ENCODE measurements at regions not wholly inside any gene's neighbourhood (a gene's known extent, or its start where the extent isn't known, plus 50 kb on each side); places are given as distances from the start of the nearest gene placed in this dataset.
"Not testable (repeated sequence)": the region's sequence is repeated elsewhere in the genome, so short reads cannot be mapped to it uniquely, and the experiment has no call there.

GRCh38 chr10:38423634-38424033 is 329.5 kb downstream of the ZNF37A start:
- H3K9me3 Mint-ChIP-seq; H3K4me3 Mint-ChIP-seq; H3K27me3 Mint-ChIP-seq; H3K27me3 ChIP-seq (replicated peaks in 1 of 2; ENCODE audit: control insufficient read depth in 2 of 2, extremely low read depth in 1 of 2, insufficient read depth in 2 of 2, low read length in 1 of 2); H3K4me1 Mint-ChIP-seq; H3K27ac ChIP-seq (ENCODE audit: low read length); DNase-seq; H3K4me1 ChIP-seq (ENCODE audit: control insufficient read depth in 1 of 2, extremely low read depth in 1 of 2, insufficient read depth in 2 of 2, low read length in 2 of 2); H3K36me3 ChIP-seq (ENCODE audit: control insufficient read depth in 2 of 2, extremely low read depth in 1 of 2, insufficient read depth in 1 of 2, low read length in 1 of 2); POLR2A ChIA-PET; H3K9me3 ChIP-seq; H3K27ac Mint-ChIP-seq; CTCF ChIA-PET; H3K4me3 ChIP-seq (ENCODE audit: control insufficient read depth in 1 of 2, extremely low read depth in 1 of 2, low read length in 1 of 2); ATAC-seq (replicated peaks in 1 of 4): not testable (repeated sequence)
- no CpG with 5 or more reads among the region's 1 CpG for WGBS (ENCODE audit: insufficient coverage)
- H3K36me3 Mint-ChIP-seq: peaks cover 23% of the 10 kb centered on the region

GRCh38 chr10:38430242-38430641 is 336.1 kb downstream of the ZNF37A start:
- H3K27ac ChIP-seq (ENCODE audit: low read length); H3K4me3 ChIP-seq (ENCODE audit: control insufficient read depth in 1 of 2, extremely low read depth in 1 of 2, low read length in 1 of 2); H3K9me3 ChIP-seq; H3K9me3 Mint-ChIP-seq; ATAC-seq (replicated peaks in 1 of 4); CTCF ChIA-PET; H3K36me3 ChIP-seq (ENCODE audit: control insufficient read depth in 2 of 2, extremely low read depth in 1 of 2, insufficient read depth in 1 of 2, low read length in 1 of 2); H3K27me3 ChIP-seq (replicated peaks in 1 of 2; ENCODE audit: control insufficient read depth in 2 of 2, extremely low read depth in 1 of 2, insufficient read depth in 2 of 2, low read length in 1 of 2); H3K4me3 Mint-ChIP-seq; DNase-seq; H3K4me1 Mint-ChIP-seq; POLR2A ChIA-PET; H3K27ac Mint-ChIP-seq; H3K27me3 Mint-ChIP-seq; H3K4me1 ChIP-seq (ENCODE audit: control insufficient read depth in 1 of 2, extremely low read depth in 1 of 2, insufficient read depth in 2 of 2, low read length in 2 of 2): not testable (repeated sequence)
- H3K36me3 Mint-ChIP-seq: peaks cover 22% of the 10 kb centered on the region
- WGBS (ENCODE audit: insufficient coverage): no CpG with 5 or more reads among the region's 2 CpGs

- H3K9me3 ChIP-seq; POLR2A ChIA-PET; H3K4me3 ChIP-seq (ENCODE audit: control insufficient read depth in 1 of 2, extremely low read depth in 1 of 2, low read length in 1 of 2); H3K9me3 Mint-ChIP-seq; H3K27me3 ChIP-seq (replicated peaks in 1 of 2; ENCODE audit: control insufficient read depth in 2 of 2, extremely low read depth in 1 of 2, insufficient read depth in 2 of 2, low read length in 1 of 2); H3K27ac ChIP-seq (ENCODE audit: low read length); H3K4me1 ChIP-seq (ENCODE audit: control insufficient read depth in 1 of 2, extremely low read depth in 1 of 2, insufficient read depth in 2 of 2, low read length in 2 of 2); H3K4me1 Mint-ChIP-seq; ATAC-seq (replicated peaks in 1 of 4); H3K27ac Mint-ChIP-seq; H3K36me3 ChIP-seq (ENCODE audit: control insufficient read depth in 2 of 2, extremely low read depth in 1 of 2, insufficient read depth in 1 of 2, low read length in 1 of 2); DNase-seq; H3K27me3 Mint-ChIP-seq; CTCF ChIA-PET; H3K4me3 Mint-ChIP-seq: not testable (repeated sequence)
- H3K36me3 Mint-ChIP-seq: peaks cover 18% of the 10 kb centered on the region
- WGBS (ENCODE audit: insufficient coverage): no CpG with 5 or more reads among the region's 5 CpGs
These were observed 343.2 kb downstream of the ZNF37A start for GRCh38 chr10:38437359-38437758.

- H3K4me3 Mint-ChIP-seq; H3K27ac ChIP-seq (ENCODE audit: low read length); CTCF ChIA-PET; H3K27ac Mint-ChIP-seq; H3K27me3 ChIP-seq (replicated peaks in 1 of 2; ENCODE audit: control insufficient read depth in 2 of 2, extremely low read depth in 1 of 2, insufficient read depth in 2 of 2, low read length in 1 of 2); POLR2A ChIA-PET; H3K4me1 Mint-ChIP-seq; ATAC-seq (replicated peaks in 1 of 4); H3K27me3 Mint-ChIP-seq; H3K4me1 ChIP-seq (ENCODE audit: control insufficient read depth in 1 of 2, extremely low read depth in 1 of 2, insufficient read depth in 2 of 2, low read length in 2 of 2); H3K4me3 ChIP-seq (ENCODE audit: control insufficient read depth in 1 of 2, extremely low read depth in 1 of 2, low read length in 1 of 2); H3K36me3 ChIP-seq (ENCODE audit: control insufficient read depth in 2 of 2, extremely low read depth in 1 of 2, insufficient read depth in 1 of 2, low read length in 1 of 2); DNase-seq; H3K9me3 Mint-ChIP-seq; H3K9me3 ChIP-seq: not testable (repeated sequence)
- H3K36me3 Mint-ChIP-seq: peaks cover 14% of the 10 kb centered on the region
- WGBS (ENCODE audit: insufficient coverage): 98% methylated on average over 21 of the region's 22 CpGs
These were observed 354.6 kb downstream of the ZNF37A start for GRCh38 chr10:38448614-38449355.

- POLR2A ChIA-PET; H3K4me3 Mint-ChIP-seq; H3K4me1 Mint-ChIP-seq; H3K27me3 Mint-ChIP-seq; DNase-seq; H3K27ac Mint-ChIP-seq; CTCF ChIA-PET; H3K36me3 ChIP-seq (ENCODE audit: control insufficient read depth in 2 of 2, extremely low read depth in 1 of 2, insufficient read depth in 1 of 2, low read length in 1 of 2); H3K4me1 ChIP-seq (ENCODE audit: control insufficient read depth in 1 of 2, extremely low read depth in 1 of 2, insufficient read depth in 2 of 2, low read length in 2 of 2); H3K9me3 Mint-ChIP-seq; H3K4me3 ChIP-seq (ENCODE audit: control insufficient read depth in 1 of 2, extremely low read depth in 1 of 2, low read length in 1 of 2); H3K9me3 ChIP-seq; ATAC-seq (replicated peaks in 1 of 4); H3K27ac ChIP-seq (ENCODE audit: low read length); H3K27me3 ChIP-seq (replicated peaks in 1 of 2; ENCODE audit: control insufficient read depth in 2 of 2, extremely low read depth in 1 of 2, insufficient read depth in 2 of 2, low read length in 1 of 2): not testable (repeated sequence)
- WGBS (ENCODE audit: insufficient coverage): 95% methylated on average over 21 of the region's 21 CpGs
- H3K36me3 Mint-ChIP-seq: peaks cover 14% of the 10 kb centered on the region
These were observed 355.5 kb downstream of the ZNF37A start for GRCh38 chr10:38449618-38450017.

- ATAC-seq (replicated peaks in 1 of 4); H3K9me3 ChIP-seq; H3K4me3 ChIP-seq (ENCODE audit: control insufficient read depth in 1 of 2, extremely low read depth in 1 of 2, low read length in 1 of 2); H3K27ac Mint-ChIP-seq; H3K27me3 Mint-ChIP-seq; POLR2A ChIA-PET; H3K4me1 ChIP-seq (ENCODE audit: control insufficient read depth in 1 of 2, extremely low read depth in 1 of 2, insufficient read depth in 2 of 2, low read length in 2 of 2); CTCF ChIA-PET; H3K9me3 Mint-ChIP-seq; H3K27ac ChIP-seq (ENCODE audit: low read length); H3K27me3 ChIP-seq (replicated peaks in 1 of 2; ENCODE audit: control insufficient read depth in 2 of 2, extremely low read depth in 1 of 2, insufficient read depth in 2 of 2, low read length in 1 of 2); DNase-seq; H3K36me3 ChIP-seq (ENCODE audit: control insufficient read depth in 2 of 2, extremely low read depth in 1 of 2, insufficient read depth in 1 of 2, low read length in 1 of 2); H3K4me3 Mint-ChIP-seq; H3K4me1 Mint-ChIP-seq: not testable (repeated sequence)
- WGBS (ENCODE audit: insufficient coverage): 95% methylated on average over 29 of the region's 32 CpGs
- H3K36me3 Mint-ChIP-seq: peaks cover 14% of the 10 kb centered on the region
These were observed 356.4 kb downstream of the ZNF37A start for GRCh38 chr10:38450372-38451057.
